GM10266 (cell line): ENCODE measurements at regions not wholly inside any gene's neighbourhood (a gene's known extent, or its start where the extent isn't known, plus 50 kb on each side); places are given as distances from the start of the nearest gene placed in this dataset.

ENCODE experiments used
- DNase-seq: peaks from one replicate; pipeline ENCODE4 v3.0.0; 2012; ENCODE audit errors: extremely low spot score
- TF ChIP-seq, protein P1 (sequence below): IDR thresholded peaks from 2 replicates; pipeline ENCODE4 v1.5.1; 2012; ENCODE audit warnings: mild to moderate bottlenecking, low read depth; ENCODE audit not compliant: control insufficient read depth, insufficient read depth; ENCODE audit errors: missing control alignments

DNA sequence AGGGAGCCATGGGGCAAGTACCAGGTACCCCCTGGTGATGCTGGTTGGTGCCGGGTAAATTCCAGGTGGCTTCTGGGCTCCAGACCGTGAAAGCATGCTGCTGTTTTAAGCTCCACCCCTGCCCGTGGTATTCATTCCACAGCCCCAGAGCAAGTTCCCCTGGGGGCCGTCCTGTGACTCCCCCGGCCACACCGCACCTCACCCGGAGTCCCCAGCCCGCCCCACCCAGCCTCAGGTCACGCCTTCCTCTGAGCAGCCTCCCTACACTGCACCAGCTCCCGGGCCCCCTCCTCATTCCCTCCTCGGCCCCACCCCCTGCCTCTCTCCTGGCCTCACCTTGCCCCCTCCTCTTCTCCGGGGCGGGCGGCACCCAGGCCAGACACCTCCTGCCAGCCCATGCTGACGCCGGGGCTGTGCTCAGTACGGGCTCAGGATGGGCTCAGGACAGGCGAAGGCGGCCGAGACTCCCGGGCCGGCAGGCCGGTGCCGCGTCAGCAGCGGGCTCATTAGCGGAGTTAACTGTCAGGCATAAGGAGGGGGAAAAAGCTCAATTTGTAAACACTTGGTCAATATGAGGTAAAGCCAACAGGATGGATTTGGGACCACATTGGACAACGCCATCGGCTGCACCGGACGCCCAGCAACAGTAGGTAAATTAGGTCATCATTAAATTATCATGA is 127.4 kb downstream of the FAM53A start:
- no peak for DNase-seq

DNA sequence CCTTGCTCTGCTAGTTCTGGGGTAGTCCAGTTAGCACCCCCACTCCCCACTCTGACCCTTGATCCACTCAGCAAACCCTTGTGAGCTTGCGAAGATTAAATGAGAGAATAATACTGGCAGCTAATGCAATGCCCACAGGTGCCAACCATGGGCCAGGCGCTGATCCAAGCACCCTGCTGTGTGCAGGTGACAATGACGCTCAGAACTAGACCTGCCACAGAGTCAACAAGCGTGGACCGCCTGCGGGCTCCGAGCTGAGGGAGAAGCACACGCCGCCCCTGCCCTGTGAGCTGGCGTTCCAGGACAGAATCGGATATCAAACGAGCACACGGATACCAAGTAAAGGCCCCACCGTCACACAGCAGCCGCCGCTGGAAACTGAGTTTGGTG is 129.2 kb downstream of the FAM53A start:
- TF ChIP-seq, protein P1, sequence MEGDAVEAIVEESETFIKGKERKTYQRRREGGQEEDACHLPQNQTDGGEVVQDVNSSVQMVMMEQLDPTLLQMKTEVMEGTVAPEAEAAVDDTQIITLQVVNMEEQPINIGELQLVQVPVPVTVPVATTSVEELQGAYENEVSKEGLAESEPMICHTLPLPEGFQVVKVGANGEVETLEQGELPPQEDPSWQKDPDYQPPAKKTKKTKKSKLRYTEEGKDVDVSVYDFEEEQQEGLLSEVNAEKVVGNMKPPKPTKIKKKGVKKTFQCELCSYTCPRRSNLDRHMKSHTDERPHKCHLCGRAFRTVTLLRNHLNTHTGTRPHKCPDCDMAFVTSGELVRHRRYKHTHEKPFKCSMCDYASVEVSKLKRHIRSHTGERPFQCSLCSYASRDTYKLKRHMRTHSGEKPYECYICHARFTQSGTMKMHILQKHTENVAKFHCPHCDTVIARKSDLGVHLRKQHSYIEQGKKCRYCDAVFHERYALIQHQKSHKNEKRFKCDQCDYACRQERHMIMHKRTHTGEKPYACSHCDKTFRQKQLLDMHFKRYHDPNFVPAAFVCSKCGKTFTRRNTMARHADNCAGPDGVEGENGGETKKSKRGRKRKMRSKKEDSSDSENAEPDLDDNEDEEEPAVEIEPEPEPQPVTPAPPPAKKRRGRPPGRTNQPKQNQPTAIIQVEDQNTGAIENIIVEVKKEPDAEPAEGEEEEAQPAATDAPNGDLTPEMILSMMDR = no peak
- no peak for DNase-seq

More for the DNA sequence above, 127.4 kb downstream of the FAM53A start:
- TF ChIP-seq, protein P1 = no peak

DNA sequence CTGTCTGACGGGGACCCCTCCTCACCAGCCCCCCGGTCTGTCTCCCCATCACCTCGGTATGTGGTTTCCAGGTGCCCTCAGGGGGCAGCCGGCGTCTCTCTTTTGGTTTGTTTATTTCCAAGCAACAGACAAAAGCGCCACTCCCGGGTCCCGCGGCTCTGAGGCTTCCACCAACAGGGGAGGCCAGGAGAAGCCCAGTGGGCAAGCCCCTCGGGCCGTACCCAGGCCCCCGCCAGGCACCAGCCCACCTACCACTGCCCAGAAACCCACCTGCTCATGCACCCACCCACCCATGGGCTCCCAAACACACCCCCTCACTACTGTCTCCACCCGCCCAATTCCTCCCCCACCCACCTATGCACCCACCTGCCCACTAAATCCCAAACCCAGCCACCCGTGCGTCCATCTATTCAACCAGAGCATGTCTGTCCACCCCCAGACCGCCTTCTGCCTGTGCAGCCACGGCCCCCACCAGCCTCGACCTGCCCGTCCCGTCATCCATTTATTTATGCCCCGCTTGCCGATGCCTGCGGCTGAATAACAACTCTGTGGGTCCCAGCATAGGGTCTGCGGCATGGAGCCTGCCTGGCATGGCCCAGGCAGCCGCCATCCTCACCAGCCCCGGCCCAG is 129.8 kb downstream of the FAM53A start:
- no peak for DNase-seq
- TF ChIP-seq, protein P1 = no peak

DNA sequence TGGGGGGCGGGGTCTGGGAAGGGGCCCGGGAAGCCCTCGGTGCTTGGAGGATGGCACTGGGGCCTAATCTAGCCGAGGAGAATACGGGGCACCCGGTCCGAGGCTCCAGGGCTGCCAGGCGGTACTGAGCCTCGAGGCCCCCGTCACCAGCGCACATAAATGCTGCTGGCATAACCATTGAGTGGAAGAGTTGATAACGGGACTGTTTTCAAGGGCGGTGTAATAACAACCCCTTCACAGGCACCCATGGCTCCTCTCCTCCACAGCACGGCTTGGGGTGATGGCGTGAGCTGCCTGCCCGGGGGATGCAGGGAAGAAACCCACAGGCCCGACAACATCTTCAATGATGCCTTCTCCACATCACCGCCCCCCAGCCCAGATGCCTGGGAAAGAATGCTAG is 130.7 kb downstream of the FAM53A start:
- TF ChIP-seq, protein P1 = no peak
- DNase-seq = no peak

DNA sequence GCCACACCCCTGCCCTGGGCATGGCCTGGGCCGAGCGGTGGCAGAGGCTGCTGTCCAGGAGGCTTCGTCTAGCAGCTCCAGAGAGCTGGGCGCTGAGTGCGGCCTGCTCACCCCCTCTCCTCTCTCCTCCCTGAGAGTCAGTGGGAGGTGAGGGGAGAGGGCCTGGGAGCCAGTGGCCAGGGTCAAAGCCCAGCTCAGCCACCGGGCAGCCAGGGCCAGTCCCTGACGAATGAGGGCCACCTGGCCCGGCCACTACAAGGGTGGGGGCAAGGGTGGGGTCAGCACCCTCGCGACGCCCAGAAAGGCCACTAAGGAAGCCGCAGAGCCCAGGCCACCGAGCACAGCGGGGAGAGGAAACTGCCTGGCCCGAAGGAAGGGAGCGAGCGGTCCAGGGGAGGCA is 131.7 kb downstream of the FAM53A start:
- no peak for DNase-seq
- TF ChIP-seq, protein P1 = no peak

DNA sequence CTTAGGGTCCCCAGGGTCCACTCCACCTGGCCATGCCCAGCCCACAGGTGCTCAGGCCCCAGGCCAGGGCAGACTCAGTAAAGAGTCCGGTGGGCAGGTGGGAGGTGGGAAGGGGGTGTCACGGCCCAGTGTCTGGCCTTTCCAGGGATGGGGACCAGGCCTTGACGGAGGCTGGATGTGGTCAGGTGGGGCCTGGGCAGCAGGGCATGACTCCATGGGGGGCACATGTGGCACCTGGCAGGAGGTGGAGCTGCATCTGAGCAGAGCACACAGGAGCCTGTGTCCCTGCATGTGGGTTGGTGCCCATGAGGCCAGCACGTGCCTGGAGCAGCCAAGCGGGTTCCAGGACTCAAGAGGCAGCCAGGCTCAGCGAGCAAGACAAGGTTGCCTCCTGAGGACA is 132.9 kb downstream of the FAM53A start:
- no peak for DNase-seq
- TF ChIP-seq, protein P1 = no peak

DNA sequence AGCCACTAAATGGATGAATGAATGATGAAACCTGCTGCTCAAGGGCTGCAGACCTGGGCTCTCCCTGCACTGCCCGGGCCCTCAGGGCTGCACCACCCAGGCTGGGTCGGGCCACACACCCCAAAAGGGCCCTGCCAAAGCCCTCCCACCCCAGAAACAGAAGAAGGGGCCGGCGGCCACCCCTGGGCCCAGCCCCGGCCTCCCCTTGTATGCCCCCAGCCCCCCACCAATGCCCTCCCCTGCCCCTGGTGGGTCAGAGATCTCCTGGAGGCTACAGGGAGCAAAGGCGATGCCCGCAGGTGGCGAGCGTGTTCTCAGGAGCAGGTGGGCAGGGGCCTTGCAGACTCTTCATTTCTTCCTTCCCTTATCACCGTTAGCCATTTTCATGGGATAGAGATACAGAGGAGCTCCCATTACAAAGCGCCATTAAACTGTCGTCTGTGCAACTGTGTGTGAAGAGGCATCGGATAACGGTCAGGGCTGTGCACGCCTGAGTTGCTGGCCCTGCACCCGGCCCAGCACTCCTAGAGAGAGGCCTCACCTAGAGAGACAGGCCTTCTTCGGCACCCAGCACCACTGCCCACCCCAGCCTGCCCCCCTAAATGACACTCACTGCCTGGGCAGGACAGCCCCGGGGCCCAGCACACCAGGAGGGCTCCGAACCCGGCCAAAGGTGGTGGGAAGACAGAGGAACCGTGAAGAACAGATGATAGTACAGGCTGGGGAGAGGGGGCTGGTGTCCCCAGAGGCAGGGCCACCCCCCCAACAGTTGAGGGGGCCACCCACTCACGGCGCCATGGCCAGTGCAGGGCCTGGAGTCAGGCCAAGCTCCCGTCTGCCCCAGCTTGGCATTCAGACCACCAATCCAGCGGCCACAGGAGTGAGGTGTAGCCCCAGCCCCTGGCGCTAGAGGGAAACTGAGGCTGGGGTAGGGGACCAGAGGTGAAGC is 133.7 kb downstream of the FAM53A start:
- no peak for DNase-seq
- TF ChIP-seq, protein P1 = no peak
